ENCODE measurements at regions not wholly inside any gene's neighbourhood (a gene's known extent, or its start where the extent isn't known, plus 50 kb on each side); places are given as distances from the start of the nearest gene placed in this dataset.

- TF ChIP-seq CTCF (IDR thresholded peaks at IDR 0.05) (no peak), POLR2A (IDR thresholded peaks at IDR 0.05) (no peak)
Observed at GRCh38 chr9:69970001-69970533, 73.6 kb upstream of the MAMDC2 start.
